HG03025 (cell line): ENCODE measurements at regions not wholly inside any gene's neighbourhood (a gene's known extent, or its start where the extent isn't known, plus 50 kb on each side); places are given as distances from the start of the nearest gene placed in this dataset.
"Not testable (repeated sequence)": the region's sequence is repeated elsewhere in the genome, so short reads cannot be mapped to it uniquely, and the experiment has no call there.

Experiments used
- ATAC-seq: cut with Tn5 transposase; IDR thresholded peaks from one replicate; pipeline ENCODE4 v1.9.1; 2021; ENCODE audit warnings: mild to moderate bottlenecking, moderate library complexity; ENCODE audit not compliant: unreplicated experiment, low FRiP score

DNA sequence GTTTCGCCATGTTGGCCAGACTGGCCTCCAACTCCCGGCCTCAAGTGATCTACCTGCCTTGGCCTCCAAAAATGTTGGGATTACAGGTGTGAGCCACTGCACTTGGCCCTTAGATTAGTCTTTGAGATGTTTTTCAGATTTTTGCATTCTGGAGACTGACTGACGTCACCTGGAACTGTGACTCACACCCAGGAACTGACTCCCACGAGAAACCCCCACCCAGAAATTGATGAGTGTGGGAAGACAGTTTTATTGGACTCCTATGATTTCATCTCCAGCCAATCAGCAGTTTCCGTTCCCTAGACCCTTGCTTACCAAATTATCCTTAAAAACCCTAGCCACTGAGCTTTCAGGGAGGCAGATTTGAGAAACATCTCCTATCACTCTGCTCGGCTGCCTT is 867.3 kb downstream of the TYW1 start:
- no peak for ATAC-seq

DNA sequence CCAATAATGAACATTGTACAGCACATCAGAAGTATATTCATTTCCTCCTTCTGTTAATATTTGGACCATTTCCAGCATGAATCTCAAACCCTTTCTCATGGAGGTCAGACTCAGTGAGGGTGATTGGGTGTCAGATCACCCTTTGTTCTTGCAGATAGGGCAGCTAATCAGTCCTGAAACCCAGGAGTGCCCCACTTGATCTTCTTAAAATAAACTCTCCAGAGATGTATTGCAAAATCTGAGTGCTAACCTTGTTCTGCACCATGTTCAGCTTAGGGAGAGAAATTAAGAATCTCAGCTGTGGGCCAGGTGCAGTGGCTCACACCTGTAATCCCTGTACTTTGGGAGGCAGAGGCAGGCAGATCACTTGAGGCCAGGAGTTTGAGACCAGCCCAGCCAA is 869.4 kb downstream of the TYW1 start:
- no peak for ATAC-seq

DNA sequence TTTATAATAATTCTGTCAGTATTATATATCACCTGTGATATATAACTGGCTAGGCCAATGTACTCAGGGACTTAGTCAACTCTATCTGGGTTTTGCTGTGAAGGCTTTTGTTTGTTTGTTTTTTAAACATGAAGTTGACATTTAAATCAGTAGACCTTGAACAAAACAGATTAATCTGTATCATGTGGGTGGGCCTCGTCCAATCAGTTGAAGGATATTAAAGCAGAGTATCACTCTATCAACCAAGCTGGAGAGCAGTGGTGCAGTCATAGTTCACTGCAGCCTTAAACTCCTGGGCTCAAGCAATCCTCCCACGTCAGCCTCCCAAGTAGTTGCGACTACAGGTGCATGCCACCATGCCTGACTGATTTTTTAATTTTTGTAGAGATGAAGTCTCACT is 870.2 kb downstream of the TYW1 start:
- ATAC-seq = no peak

DNA sequence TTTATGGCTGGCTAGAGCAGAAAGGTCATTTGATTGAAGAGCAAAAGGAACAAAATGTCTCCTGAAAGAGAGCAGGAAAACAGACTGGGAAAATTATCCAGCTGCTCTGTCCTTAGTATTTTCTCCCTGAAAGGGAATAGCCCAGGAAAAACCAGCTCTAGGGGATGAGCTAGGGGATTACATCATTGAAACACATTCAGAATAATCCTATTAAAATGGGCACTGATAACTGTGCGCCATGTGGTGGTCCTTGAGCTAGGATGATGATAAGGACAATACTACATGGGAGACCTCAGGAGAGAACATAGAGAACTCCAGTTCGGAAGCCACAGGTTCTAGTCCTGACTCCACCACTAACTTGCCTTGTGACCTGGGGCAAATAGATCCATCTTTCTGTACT is 873.8 kb downstream of the TYW1 start:
- ATAC-seq = no peak

DNA sequence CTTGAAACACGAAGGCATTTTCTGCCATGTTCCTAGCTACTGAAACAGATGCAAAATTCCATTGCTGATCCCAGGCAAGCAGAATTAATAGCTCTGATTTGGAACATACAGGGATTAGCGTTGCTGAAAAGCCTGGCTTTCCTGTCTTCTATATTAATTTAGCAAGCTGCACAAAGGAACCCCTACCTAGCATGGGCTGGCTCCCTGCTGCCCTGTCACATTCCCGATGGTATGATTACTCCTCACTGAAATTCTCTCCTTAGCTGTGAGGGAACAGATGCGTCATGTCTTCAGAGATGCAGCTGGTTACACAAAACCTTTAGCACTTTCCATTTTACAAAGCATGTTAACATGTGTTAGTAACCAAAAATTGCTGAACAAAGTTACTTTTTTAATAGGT is 878.9 kb downstream of the TYW1 start:
- no peak for ATAC-seq

DNA sequence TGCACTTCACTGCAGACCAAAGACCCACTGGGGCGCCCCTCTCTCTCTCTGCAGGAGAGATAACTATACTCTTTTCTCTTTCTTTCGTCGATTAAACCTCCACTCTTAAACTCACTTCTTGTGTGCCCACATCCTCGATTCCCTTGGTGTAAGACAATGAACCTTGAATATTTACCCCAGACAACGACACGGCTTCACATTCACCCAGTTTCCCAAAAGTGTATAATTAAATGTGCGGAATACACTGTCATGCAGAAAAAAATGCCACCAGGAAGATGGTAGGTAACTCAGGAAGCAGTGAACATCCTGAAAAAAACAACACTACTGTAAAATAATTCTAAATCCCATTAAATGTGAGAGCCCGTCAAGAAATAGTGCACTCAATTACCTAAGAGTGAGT is 882.2 kb downstream of the TYW1 start:
- no peak for ATAC-seq

DNA sequence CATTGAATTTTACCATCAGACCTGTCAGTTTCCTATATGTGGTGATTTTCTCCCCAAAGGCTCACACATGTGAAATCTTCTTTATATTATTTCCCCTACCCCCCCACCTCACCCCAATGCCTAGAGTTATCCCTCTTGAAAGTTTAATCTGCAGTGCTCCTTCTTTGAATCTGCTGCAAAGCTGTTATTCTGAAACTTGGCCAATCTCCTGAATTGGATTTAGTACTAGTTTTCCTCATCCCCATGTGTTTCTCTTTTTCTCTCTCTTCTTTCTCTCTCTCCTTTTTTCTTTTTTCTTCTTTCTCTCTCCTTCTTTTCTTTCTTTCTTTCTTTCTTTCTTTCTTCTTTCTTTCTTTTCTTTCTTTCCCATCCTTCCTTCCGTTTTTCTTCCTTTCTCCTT is 886.2 kb downstream of the TYW1 start:
- ATAC-seq = no peak

DNA sequence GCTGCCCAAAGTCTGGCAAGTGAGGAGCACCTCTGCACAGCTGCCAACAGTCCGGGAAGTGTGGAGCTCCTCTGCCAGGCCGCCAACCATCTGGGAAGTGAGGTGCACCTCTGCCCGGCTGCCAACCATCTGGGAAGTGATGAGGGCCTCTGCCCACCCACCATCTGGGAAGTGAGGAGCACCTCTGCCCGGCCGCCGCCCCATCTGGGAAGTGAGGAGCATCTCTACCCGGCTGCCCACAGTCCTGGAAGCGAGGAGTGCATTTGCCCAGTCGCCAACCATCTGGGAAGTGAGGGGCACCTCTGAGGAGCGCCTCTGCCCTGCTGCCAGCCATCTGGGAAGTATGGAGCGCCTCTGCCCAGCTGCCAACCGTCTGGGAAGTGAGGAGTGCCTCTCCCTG is 893.7 kb downstream of the TYW1 start:
- no peak for ATAC-seq

DNA sequence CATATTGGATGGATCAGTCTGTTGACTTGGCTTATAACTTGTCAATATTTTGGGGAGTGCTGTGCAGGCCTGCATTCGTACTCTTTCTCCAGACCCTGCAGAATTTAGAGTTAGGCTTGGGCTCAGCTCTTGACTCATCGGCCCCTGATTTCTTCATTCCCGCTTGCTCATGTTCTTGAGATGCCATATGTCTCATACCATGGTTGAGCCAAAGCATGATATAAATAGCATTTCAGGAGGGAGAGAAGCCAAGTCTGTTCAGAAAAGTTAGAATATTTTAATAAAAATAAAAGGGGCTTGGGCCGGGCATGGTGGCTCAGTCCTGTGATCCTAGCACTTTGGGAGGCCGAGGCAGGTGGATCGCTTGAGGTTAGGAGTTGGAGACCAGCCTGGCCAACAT is 898.1 kb downstream of the TYW1 start:
- ATAC-seq = no peak

DNA sequence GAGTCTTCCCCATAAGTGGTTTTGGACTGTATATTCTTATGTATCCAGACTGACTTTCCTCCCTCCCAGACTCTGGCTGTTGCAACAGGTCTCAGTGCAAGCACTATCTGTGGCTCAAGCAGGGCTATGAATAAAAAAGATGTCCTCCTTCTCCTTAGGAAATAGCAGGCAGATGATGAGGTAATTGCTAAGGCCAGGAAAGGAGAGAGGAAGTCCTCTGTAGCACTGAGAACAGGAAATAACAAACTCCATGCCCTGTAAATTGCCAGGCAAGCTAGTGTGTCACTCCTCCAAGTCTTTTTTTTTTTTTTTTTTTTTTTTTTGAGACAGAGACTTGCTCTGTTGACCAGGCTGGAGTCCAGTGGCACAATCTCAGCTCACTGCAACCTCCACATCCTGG is 900.1 kb downstream of the TYW1 start:
- no peak for ATAC-seq

DNA sequence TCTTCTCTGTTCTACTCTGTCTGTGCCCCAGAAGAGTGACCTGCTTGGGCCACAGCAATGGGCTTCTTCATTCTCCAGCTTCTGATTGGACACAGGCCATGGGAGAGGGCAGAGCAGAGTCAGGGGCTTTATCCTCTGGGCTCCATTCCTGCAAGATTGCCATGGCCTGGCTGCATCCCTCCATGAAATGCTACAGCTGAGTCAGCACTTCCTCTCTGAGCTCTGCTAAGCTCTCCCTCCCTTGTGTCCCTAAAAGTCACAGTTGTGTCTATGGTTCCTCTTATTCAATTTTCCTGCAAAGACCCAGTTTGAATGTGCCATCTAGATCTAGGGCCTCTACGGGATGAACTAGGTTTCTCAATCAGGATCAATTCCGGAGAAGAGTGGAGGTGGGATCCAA is 903.8 kb downstream of the TYW1 start:
- no peak for ATAC-seq

DNA sequence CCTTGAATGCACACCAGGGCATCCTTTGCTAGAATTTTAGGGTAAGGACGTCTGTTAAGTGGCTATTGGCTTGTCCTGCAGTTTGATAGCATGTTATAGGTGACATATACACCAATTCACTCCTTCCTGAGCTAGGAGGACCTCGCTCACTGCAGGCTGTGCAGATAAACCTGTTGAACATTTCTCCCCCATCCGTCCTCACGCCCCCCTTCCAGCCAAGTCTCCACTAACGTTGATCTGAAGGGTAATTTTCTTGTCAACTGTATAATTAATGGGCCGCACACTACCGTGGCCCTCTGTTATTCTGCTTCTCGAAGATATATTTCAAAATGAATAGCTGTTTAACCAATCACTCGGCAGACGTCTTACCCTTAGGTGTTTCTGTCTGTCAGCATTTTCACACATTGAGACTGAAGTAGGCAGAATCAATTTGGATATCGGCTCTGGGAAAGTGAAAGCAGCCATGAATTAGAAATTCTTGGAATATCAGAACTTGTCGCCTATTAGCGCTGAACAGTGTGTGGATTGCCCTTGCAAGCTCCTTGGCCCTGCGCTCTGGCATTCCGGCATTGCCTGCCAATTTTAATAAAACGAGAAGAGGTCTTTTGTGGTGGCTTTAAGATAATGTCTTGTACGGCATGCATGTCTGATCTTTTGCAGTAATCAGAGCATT is 905.3 kb downstream of the TYW1 start:
- ATAC-seq = no peak

DNA sequence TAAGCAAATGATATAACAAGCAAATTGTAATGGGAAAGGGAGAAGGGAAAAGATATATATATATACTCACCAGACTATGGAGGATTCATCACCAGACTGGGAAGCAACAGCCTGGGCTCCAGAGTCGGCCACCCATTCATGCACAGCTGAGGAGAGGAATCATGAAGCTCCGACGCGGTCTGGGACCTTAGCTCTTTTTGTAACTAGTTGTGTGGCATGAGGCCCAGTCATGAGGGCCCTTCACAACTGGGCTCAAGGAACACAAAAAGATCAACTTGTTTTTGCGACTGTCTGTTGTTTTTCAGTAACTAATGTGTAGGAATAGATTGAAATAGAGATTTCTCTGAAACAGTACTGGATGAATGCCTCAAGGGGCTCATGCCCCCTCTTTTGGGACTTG is 911.2 kb downstream of the TYW1 start:
- no peak for ATAC-seq

DNA sequence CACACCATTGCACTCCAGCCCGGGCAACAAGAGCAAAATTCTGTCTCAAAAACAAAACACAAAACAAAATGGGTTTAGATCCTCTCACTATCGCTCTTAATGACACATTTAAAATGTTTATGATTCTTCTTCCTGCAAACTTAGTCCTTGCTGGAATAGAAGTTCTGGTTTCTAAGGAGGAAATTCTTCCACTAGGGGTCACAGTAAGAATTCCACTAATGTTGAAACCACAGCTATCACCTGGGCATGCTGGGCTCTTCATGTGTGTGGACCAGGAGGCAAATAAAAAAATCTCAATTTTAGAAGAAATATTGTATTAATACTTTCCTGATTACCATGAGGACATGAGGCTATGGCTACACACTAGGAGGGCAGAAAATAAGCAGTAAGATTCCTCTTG is 915.8 kb downstream of the TYW1 start:
- ATAC-seq = no peak

DNA sequence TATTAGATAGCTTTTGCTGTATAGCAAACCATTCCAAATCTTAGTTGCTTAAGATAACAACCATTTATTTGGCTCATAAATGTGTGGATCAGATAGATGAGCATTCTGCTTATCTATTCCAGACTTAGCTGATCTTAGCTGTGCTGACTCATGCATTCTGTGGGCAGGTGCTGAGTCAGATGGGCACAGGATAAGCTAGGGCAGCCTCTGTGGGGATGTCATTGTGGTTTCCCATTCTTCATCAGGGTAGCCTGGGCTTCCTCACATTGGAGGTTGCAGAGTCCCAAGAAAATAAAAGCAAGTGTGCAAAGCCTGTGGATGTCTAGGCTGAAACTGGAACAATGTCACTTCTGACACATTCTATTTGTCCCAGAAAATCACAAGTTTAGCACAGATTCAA is 917.0 kb downstream of the TYW1 start:
- no peak for ATAC-seq

DNA sequence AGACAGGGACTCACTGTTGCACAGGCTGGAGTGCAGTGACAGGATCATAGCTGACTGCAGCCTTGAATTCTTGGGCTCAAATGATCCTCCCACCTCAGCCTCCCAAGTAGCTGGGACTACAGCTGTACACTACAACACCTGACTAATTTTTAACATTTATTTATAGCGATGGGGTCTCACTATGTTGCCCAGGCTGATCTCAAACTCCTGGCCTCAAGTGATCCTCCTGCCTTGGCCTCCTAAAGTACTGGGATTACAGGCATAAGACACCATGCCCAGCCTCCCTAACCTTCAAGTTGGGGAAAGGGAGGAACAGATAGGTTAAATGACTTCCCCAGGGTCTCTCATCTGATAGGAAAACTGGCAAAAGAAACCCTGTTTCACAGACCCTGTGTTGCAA is 919.5 kb downstream of the TYW1 start:
- ATAC-seq = not testable (repeated sequence)

DNA sequence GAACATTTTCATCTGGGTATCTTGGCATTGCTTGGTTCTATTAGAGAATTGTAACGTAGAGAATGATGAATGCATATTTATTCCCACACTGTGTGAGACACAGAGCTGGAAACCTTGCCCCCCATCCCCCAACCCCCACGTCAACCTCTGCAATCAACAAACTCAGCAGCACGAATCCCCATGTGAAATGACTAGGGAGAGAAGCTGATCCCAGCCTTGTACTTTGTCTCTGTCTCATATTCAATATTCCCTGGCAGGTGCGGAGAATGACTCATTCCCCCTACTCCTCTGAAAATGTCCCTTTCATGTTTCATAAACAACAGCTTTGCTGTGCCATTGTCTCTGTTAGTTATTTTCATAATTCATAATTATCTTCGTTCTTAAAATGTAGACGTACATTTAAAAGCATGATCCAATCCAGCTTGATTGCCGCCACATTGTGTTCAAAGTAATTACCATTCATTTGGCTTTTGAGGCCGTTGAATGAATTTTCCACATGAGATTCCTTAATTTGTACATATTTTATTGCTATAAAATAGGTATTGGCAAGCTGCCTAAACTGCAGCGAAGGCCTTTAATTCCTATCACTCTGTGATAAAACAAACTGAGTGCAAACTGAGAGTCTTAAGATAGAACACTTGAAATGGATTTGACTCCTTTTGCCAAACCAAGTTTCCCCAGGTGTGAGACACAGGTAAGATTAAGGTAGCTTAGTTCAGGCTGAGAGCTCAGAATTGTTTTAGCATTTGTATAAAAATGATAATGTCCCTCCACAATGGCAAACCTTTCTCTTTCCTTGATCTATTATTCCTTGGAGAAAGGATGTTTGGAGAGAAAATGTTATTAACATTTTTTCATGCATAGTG is 920.2 kb downstream of the TYW1 start:
- no peak for ATAC-seq

DNA sequence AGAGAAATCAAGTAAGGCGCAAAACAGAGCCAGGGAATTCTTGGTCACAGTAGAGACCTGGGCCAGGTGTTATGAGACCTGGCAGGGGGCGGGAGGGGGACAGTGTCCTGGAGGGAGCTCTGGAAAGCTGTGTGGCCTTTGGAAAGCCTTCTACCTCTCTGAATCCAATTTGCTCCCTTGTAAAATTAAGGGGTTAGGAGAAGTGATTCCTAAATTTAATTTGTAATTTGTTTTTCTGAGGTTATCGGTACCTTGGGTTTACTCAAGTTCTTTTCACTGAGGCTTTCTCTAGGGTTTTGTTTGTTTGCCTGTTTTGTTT is 920.8 kb downstream of the TYW1 start:
- ATAC-seq = no peak

DNA sequence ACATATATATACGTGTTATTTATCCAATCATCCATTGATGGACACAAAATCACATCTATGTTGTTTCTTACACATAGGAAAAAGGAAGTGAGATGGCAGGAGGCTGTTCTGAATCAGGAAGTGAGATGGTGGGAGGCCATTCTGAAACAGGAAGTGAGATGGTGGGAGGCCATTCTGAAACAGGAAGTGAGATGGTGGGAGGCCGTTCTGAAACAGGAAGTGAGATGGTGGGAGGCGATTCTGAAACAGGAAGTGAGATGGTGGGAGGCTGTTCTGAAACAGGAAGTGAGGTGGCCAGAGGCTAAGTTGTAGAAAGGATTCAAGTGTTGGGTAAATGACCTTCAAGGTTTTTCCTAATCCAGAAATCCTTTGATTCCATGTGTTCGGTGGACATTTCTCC is 921.5 kb downstream of the TYW1 start:
- ATAC-seq = no peak

DNA sequence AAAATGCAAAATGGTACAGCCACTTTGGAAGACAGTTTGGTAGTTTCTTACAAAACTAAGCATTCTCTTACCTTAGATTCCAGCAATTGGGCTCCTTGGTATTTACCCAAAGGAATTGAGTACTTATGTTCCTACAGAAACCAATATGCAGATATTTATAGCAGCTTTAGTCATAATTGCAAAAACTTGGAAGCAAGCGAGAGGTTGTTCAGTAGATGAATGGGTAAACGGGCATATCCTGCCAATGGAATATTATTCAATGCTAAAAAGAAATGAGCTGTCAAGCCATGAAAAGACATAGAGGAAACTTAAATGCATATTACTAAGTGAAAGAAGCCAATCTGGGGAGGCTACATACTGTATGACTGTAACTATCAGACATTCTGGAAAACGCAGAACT is 926.7 kb downstream of the TYW1 start:
- no peak for ATAC-seq

DNA sequence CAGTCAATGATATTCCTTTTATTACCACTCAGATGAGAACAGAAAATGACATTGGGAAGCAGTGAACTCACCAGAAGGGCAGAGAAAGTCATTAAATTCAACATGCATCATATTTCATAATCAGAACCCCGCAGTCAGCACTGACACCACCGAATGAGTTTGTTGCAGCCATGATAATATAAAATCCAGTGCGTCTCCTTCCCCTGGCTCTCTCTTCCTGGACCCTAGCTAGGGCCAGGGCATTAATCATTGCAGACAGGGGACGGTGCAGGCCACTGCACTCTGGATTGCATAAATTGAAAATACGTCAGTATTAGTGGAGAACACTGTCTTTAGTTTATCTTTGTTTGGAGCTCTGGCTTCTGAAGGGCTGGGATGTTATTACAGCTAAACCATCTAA is 931.5 kb downstream of the TYW1 start:
- ATAC-seq = no peak

DNA sequence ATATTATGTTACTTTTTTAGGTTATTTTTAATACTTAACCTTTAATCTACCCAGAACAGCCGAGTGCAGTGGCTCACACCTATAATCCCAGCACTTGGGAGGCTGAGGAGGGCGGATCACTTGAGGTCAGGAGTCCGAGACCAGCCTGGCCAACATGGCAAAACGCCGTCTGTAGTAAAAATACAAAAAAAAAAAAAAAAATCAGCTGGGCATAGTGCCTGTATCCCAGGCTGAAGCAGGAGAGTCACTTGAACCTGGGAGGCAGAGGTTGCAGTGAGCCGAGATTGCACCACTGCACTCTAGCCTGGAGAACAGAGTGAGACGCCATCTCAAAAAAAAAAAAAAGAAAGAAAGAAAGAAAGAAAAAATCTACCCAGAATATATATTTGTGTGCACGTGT is 939.8 kb downstream of the TYW1 start:
- not testable (repeated sequence) for ATAC-seq
